Chondrocyte (in vitro differentiated cells): ENCODE measurements at regions not wholly inside any gene's neighbourhood (a gene's known extent, or its start where the extent isn't known, plus 50 kb on each side); places are given as distances from the start of the nearest gene placed in this dataset.

Experiments used
- DNase-seq: peaks from one replicate; pipeline ENCODE4 v3.0.0; 2021; ENCODE audit warnings: mixed read lengths, low spot score
- H3K27ac Mint-ChIP-seq: one replicate; pipeline ENCODE4 v1.8.0; 2021; ENCODE audit warnings: mild to moderate bottlenecking, moderate library complexity, mixed read lengths; ENCODE audit not compliant: unreplicated experiment
- H3K27me3 Mint-ChIP-seq: 2 replicates; pipeline ENCODE4 v1.8.0; 2021; ENCODE audit warnings: low read depth, mixed read lengths
- H3K36me3 Mint-ChIP-seq: 2 replicates; pipeline ENCODE4 v1.8.0; 2021; ENCODE audit warnings: low read depth, mixed read lengths
- H3K4me1 Mint-ChIP-seq: 2 replicates; pipeline ENCODE4 v1.8.0; 2021; ENCODE audit warnings: low read depth, mild to moderate bottlenecking, mixed read lengths
- H3K4me3 Mint-ChIP-seq: one replicate; pipeline ENCODE4 v1.8.0; 2021; ENCODE audit warnings: mild to moderate bottlenecking, moderate library complexity, mixed read lengths; ENCODE audit not compliant: unreplicated experiment
- H3K9me3 Mint-ChIP-seq: 2 replicates; pipeline ENCODE4 v1.8.0; 2021; ENCODE audit warnings: low read depth, mixed read lengths
- CTCF ChIP-seq: fragments of 200-600 bp; sonication (generic); IDR thresholded peaks from 2 replicates; pipeline ENCODE4 v1.5.0; 2021; ENCODE audit warnings: antibody characterized with exemption, mild to moderate bottlenecking, moderate library complexity

GRCh38 chr2:9113916-9114315 is 92.7 kb upstream of the ASAP2 start:
- Mint-ChIP-seq H3K27ac (no peak overlapping the region), H3K9me3 (no peaks in the 10 kb centered on the region), H3K4me1 (peaks cover 24% of the 10 kb centered on the region), H3K36me3 (no peaks in the 10 kb centered on the region), H3K4me3 (no peak overlapping the region), H3K27me3 (no peaks in the 10 kb centered on the region)
- DNase-seq, result no peak
- no peak for TF ChIP-seq CTCF

- Mint-ChIP-seq H3K36me3 (no peaks in the 10 kb centered on the region), H3K9me3 (no peaks in the 10 kb centered on the region), H3K4me3 (no peak overlapping the region), H3K27me3 (no peaks in the 10 kb centered on the region), H3K4me1 (peaks cover 28% of the 10 kb centered on the region), H3K27ac (no peak overlapping the region)
- no peak for TF ChIP-seq CTCF
- no peak for DNase-seq
Measured at GRCh38 chr2:9113262-9113661, 93.3 kb upstream of the ASAP2 start.

- Mint-ChIP-seq H3K4me3 (peak overlapping the region; percentile 2), H3K9me3 (no peaks in the 10 kb centered on the region), H3K36me3 (no peaks in the 10 kb centered on the region), H3K27ac (peak overlapping the region; percentile 72), H3K4me1 (peaks cover 35% of the 10 kb centered on the region), H3K27me3 (no peaks in the 10 kb centered on the region)
- no peak for DNase-seq
- TF ChIP-seq CTCF, result no peak
Measured at GRCh38 chr2:9112079-9112721, 94.4 kb upstream of the ASAP2 start.

- TF ChIP-seq CTCF, result peak; percentile 64
Measured at GRCh38 chr2:9110893-9111569, 95.6 kb upstream of the ASAP2 start.

GRCh38 chr2:9110346-9110884 is 96.2 kb upstream of the ASAP2 start:
- Mint-ChIP-seq H3K36me3 (no peaks in the 10 kb centered on the region), H3K27ac (no peak overlapping the region), H3K4me1 (peaks cover 35% of the 10 kb centered on the region), H3K27me3 (no peaks in the 10 kb centered on the region), H3K9me3 (no peaks in the 10 kb centered on the region), H3K4me3 (no peak overlapping the region)
- DNase-seq, result no peak
- TF ChIP-seq CTCF, result no peak

More at GRCh38 chr2:9110893-9111569, 95.6 kb upstream of the ASAP2 start:
- peak overlapping the region; percentile 62 for H3K27ac Mint-ChIP-seq
- no peaks in the 10 kb centered on the region for H3K27me3 Mint-ChIP-seq
- H3K4me3 Mint-ChIP-seq, result no peak overlapping the region
- peaks cover 35% of the 10 kb centered on the region for H3K4me1 Mint-ChIP-seq
- DNase-seq, result no peak
- H3K36me3 Mint-ChIP-seq, result no peaks in the 10 kb centered on the region
- no peaks in the 10 kb centered on the region for H3K9me3 Mint-ChIP-seq
